Kidney glomerular epithelial cell (primary cell): ENCODE measurements at regions not wholly inside any gene's neighbourhood (a gene's known extent, or its start where the extent isn't known, plus 50 kb on each side); places are given as distances from the start of the nearest gene placed in this dataset.
A peak's percentile ranks its signal among the peaks of the same experiment; 100 is the strongest.
"Not testable (repeated sequence)": the region's sequence is repeated elsewhere in the genome, so short reads cannot be mapped to it uniquely, and the experiment has no call there.

ENCODE experiments used
- DNase-seq: peaks from one replicate; lab custom pipeline; 2025; lab: John Stamatoyannopoulos, UW

DNA sequence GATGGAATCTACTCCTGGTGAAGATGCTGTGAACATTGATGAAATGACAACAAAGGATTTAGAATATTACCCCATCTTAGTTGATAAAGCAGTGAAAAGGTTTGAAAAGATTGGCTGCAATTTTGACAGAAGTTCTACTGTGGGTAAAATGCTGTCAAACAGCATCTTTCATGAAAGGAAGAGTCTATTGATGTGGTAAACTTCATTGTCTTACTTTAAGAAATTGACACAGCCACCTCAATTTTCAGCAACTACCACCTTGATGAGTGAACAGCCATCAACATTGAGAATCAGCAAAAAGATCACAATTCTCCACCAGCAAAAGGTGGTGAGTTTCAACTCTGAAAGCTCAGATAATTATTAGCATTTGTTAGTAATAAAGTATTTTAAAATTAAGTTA is 310.3 kb upstream of the RBMS1 start:
- no peak for DNase-seq

DNA sequence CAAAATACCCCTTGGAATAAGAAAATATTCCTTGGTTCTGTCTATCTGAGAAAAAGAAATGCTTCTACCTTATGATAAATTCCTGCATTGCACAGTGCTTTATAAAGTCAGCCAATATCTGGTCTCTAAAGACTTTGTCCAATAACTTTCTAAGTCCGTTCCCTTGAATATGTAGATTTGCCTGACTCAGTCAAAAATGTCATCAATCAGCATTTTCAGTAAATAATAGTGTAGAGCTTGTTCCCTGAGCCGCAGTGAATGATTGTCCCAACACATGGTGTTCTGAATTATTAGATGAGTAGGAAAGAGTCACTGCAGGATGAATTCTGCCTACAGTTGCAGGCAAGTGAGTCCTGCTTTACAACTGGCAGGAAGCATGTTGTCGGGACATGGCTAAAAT is 316.8 kb upstream of the RBMS1 start:
- DNase-seq = no peak

DNA sequence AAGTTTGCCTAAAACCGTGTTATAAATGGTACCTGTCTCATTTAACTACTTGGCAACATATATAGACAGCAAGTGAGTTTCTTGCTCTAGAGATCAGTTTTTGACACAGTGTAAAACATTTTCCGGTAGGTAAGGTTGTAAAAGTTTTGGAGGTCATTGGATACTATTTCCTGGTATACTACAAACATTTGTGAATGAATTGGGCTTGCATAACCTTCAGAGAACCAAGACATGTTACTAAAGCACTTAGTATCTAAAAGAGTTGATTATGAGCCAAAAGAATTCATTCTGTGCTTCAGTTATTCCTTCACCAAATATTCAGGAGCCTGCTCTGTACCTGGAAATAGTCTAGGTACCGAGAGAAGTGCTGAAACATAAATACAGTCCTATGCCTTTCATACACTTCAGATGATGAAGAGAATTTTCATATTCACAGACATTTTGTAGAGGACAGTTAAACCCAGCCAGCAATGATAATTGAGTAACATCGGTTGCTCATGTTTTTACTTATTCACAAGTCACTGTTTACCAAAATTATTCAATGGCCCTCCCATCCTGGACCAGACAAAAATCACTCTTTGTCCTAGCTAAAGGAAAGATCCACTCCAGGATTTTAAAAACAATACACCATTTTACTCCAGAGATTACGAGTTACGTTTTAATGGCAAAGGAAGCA is 319.4 kb upstream of the RBMS1 start:
- no peak for DNase-seq

GRCh38 chr2:160813506-160813858 is 319.9 kb upstream of the RBMS1 start:
- DNase-seq = no peak

DNA sequence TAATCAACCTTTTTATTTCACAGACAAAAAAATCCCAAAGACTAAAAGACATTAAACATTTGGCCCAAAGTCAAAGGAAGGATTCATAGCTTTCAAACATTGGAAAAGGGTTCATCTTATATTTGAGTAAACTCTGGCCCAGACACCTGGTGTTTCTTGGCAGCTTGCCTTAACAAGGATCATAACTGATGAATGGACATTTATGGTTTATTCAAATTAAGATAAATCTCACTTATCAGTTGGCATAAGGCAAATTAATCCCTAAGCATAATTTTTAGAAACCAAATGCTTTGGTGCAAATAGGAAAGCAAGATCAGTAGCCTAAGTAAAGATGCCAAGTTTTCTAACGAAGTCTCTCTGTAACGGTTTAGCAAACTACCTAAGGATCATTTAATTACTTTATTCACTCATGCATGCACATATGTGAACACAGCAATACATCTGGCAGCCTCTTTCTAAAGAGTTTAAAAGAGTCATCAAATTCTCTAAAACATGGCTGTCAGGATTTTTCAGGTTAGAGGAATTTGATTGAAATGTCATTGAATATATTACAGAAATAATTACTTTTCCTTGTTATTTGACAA is 323.4 kb upstream of the RBMS1 start:
- no peak for DNase-seq

DNA sequence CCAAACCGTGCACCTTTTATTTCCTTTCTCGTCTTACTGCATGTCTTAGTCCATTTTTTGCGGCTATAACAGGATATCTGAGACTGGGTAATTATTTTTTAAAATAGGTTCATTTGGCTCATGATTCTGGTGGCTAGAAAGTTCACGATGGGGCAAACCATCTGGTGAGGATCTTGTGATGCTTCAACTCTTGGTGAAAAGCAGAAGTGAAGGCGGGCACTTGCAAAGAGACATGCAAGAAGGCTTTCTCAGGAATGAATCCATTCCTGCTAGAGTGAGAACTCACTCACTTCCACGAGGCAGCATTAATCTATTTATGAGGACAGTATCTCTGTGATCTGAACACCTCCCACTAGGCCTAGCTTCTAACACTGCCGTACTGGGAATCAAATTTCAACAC is 327.1 kb upstream of the RBMS1 start:
- DNase-seq = no peak

DNA sequence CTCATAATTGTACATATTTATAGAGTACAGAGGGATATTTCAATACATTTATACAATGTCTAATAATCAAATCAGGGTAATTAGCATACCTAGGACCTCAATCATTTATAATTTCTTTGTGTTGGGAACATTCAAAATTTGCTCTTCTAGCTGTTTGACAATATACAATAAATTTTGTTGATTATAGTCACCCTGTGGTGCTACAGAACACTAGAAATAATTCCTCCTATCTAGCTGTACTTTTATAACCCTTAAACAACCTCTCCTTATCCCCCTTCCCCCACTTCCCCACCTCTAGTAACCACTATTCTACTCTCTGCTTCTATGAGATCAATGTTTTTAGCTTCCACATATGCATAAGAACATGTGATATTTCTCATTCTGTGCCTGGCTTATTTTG is 328.4 kb upstream of the RBMS1 start:
- no peak for DNase-seq

GRCh38 chr2:160825433-160825832 is 331.8 kb upstream of the RBMS1 start:
- DNase-seq = no peak

DNA sequence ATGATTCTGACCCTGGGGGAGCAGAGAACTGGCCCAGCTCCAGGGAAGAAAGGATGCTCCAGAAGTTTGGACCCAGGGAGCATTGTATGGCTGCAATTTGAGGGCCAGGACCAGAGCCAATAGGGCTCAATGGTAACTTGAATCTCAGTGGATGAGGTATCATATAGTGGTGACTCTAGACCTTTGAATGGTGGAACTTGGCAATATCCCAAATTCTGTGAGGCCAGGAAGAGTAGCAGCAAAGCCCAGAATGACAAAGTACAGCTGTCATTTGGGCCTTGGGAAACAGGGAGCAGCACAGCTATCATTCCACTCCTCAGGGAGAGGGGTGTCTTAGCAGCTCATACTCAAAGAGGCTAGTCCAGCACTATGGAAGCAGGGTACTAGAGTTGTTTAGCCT is 332.9 kb upstream of the RBMS1 start:
- no peak for DNase-seq

DNA sequence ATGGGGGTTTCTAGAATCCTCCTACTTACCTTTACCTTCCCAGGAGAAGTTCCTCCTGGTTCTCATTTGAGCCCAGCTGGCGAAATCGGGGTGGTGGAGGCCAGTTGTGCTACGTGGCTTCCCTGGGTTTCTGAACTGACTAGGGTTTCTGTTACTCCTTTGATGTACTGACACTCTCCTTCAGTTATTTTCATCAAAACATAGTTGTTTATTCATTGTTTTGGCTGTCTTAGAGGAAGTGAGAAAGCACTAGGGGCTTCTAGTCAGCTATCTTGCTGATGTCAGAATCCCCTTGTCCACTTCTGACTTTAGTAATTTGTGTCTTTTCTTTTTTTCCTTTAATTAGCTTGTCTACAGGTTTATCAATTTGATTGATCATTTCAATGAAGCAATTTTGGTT is 332.2 kb upstream of the TANK start:
- DNase-seq = no peak

GRCh38 chr2:160832381-160832780 is 327.8 kb upstream of the TANK start:
- DNase-seq = not testable (repeated sequence)

DNA sequence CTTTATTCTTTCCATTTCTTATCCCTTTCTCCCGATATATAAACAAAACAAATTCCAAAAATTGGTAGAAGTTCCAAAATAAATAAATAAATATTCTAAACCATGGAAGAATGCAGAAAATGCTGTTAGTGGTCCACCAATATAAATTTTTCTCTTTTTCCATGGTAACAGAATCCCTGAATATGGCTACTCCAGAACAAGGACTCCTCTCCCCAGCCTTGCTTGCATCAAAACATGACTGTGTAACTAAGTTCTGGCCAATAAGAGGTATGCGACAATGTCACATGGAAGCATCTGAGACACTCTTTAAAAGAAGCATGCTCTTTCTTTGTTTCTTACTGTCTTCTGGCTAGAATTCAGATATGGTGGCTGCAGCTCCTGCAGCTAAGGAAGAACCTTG is 325.1 kb upstream of the TANK start:
- DNase-seq = no peak

- DNase-seq = peak; percentile 87
These were observed 323.5 kb upstream of the TANK start for GRCh38 chr2:160836755-160837154.

GRCh38 chr2:160837416-160837815 is 322.8 kb upstream of the TANK start:
- DNase-seq = no peak

- DNase-seq = no peak
These were observed 322.1 kb upstream of the TANK start for GRCh38 chr2:160838147-160838546.

DNA sequence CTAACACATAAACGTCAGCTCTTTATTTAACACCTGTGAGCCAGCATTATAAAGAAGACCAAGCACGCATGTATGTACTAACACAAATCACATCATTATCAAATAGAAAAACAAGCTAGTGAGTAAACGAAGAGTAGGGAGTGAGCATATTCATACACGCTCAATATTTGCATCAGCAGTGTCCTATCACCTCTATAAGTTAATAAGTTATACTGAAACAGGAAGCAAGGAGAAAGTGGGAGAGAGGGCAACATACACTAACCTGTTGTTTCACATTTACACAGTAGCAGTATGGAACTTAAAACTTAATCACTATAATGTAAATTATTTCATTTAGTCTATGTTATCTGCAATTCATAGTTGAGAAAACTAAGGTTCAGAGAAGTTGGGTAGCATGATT is 321.5 kb upstream of the TANK start:
- no peak for DNase-seq

GRCh38 chr2:160842286-160842685 is 317.9 kb upstream of the TANK start:
- no peak for DNase-seq

GRCh38 chr2:160859096-160859495 is 301.1 kb upstream of the TANK start:
- DNase-seq = no peak

DNA sequence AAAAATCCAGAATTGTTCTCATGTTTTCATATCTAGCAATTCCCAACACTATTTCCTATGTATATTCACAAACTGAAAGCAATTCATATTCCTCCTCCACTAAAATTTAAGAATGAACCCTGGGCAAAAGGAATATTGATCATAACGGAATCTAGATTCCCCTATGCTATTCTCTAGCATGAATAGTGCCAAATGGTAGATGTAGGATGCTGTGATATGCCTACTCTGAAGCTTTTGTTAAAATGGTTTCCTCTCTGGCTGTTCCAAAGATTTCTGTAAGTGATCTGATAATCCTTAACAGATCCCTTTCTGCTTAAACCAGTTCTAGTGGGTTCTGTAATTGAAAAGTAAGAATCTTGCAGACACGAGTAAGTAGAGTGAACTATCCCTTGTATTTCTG is 298.0 kb upstream of the TANK start:
- DNase-seq = no peak

DNA sequence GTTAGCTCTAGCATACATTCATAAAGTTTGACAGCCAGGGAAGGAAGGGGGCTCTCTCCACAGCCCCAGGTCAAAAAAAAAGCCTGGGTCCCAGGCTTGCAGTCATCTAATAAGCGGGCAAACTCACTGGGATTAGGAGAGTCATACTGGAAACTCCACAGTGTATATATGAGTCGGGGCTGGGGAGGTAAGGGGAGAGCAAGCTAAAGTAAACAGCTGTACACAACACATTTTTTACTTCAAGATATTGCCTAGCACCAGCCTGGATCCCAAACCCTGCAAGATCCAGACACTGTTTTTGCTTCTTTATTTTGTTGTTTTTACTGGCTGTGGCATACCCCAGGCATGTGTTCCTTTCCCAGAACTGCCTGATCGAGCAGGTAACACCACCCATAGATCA is 291.3 kb upstream of the TANK start:
- no peak for DNase-seq

DNA sequence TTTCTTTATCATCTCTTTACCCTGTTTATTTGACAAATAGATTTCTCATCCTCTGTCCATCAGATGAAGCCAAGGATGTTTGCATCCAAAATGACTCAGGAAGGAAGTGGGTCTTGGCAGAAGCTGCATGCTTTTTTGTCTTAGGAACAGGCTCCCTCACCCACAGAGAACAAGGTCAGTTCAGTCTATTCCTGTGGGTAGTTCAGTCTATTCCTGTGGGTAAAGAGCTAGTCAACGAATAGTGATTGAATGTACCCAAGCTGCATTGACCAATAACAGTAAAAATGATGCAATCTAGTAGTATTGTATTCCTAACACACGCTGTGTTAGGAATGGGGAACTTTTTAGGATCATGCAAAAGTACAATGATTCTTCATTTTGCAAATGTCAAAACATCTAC is 290.8 kb upstream of the TANK start:
- DNase-seq = no peak

- no peak for DNase-seq
These were observed 289.3 kb upstream of the TANK start for GRCh38 chr2:160870729-160871465.

- no peak for DNase-seq
These were observed 288.3 kb upstream of the TANK start for GRCh38 chr2:160871953-160872352.

DNA sequence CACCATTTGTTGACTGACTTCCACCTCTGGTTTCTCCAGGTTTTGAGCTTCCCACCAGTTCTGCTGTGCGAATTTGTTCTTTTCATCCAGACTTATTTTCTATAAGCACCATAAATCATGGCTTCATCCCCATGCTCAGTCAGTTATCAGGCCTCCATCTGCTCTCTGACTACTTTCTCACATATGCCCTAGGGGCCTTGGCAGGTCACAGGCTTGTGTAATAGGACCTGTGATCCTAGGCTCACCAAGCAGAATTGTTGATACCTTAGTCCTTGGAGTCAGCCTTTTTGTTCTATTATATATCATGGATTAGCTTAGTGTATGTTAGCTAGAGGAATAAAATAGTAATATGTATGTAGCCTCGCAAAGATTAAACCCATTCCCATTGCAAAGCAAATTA is 284.2 kb upstream of the TANK start:
- no peak for DNase-seq
